Esophagus squamous epithelium (tissue), 5 donors: ENCODE measurements at regions not wholly inside any gene's neighbourhood (a gene's known extent, or its start where the extent isn't known, plus 50 kb on each side); places are given as distances from the start of the nearest gene placed in this dataset.

ENCODE experiments used
- DNase-seq: peaks from one replicate; lab custom pipeline; 2025; lab: John Stamatoyannopoulos, UW
- H3K27ac ChIP-seq, 4 donors: fragments of 200-600 bp; sonication (generic); one replicate each; pipeline ENCODE4 v1.5.1; 2016 to 2019; ENCODE audit warnings: mild to moderate bottlenecking in 1 of 4
- H3K27me3 ChIP-seq, 4 donors: fragments of 200-600 bp; sonication (generic); 1 replicate in 3 of 4; 2 replicates in 1 of 4; pipeline versions ENCODE4 v1.5.1 to v1.6.0; 2017 to 2021; ENCODE audit warnings: antibody characterized with exemption in 1 of 4
- H3K36me3 ChIP-seq, 3 donors: fragments of 200-600 bp; sonication (generic); one replicate each; pipeline ENCODE4 v1.5.1; 2016 to 2019
- H3K4me1 ChIP-seq, 3 donors: fragments of 200-600 bp; sonication (generic); one replicate each; pipeline ENCODE4 v1.5.1; 2017 to 2019
- H3K4me3 ChIP-seq, 4 donors: fragments of 200-600 bp; sonication (generic); 1 replicate in 3 of 4; 2 replicates in 1 of 4; pipeline ENCODE4 v1.5.1; 2016 to 2019; ENCODE audit warnings: mild to moderate bottlenecking in 2 of 4, moderate library complexity in 1 of 4
- H3K9me3 ChIP-seq, 3 donors: fragments of 200-600 bp; sonication (generic); one replicate each; pipeline ENCODE4 v1.5.1; 2016 to 2019
- POLR2A ChIP-seq, 4 donors: fragments of 450-650 bp; IDR thresholded peaks; one replicate each; pipeline ENCODE4 v1.6.1; 2017; ENCODE audit warnings: antibody characterized with exemption in 4 of 4, mild to moderate bottlenecking in 4 of 4, moderate library complexity in 3 of 4
- WGBS, 2 donors: methylation state at CpG; one replicate each; pipeline ENCODE4 v1.1.5; 2018; 5-methylcytosine and 5-hydroxymethylcytosine counted together
- intact Hi-C: fragments of 100-400 bp; cut with DNase I; formaldehyde crosslinking; loops from one replicate; pipeline ENCODE4 v1.15.0; 2022
- TF ChIP-seq, protein P1 (sequence below), 6 experiments: fragments of 450-650 bp in 4 of 6; fragments of 200-600 bp in 2 of 6; sonication (generic) in 2 of 6; IDR thresholded peaks; one replicate each; pipeline ENCODE4 v1.5.1; 2016 to 2019; ENCODE audit warnings: antibody characterized with exemption in 6 of 6, mild to moderate bottlenecking in 4 of 6, moderate library complexity in 4 of 6
- donor health status: DM: yes; HTN: yes; CAD: no.

DNA sequence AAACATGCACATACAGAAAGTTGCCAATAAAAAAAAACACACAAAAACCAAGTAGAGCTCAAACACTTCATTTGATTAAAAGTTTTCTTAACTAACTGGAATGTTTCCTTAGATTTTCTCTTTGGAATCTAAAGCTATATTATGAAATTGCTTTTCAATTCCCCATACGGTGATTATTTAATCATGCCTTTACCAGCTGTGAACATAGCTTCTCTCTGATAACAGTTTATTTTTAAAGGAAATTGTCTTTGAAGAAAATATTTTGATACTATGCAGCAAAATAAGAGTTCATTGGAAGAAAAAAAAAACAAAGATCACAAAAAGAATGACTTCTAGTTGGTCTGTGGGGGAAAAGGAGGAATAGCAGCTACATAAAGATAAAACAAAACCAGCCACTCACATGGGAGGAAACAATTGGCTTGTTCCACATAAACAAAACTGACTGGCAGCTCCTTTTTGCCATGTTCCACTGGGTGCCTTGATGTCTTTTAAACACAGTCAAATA is 71.4 kb downstream of the BMP4 start:
- Histone ChIP-seq H3K27ac (no peak overlapping the region), H3K9me3 (no peaks in the 10 kb centered on the region), H3K36me3 (no peaks in the 10 kb centered on the region), H3K27me3 (no peaks in the 10 kb centered on the region), H3K4me3 (no peak overlapping the region), H3K4me1 (no peaks in the 10 kb centered on the region)
- DNase-seq: no peak
- intact Hi-C loops: no loop called here
- no peak for TF ChIP-seq POLR2A (IDR thresholded peaks at IDR 0.05)
- TF ChIP-seq, protein P1, sequence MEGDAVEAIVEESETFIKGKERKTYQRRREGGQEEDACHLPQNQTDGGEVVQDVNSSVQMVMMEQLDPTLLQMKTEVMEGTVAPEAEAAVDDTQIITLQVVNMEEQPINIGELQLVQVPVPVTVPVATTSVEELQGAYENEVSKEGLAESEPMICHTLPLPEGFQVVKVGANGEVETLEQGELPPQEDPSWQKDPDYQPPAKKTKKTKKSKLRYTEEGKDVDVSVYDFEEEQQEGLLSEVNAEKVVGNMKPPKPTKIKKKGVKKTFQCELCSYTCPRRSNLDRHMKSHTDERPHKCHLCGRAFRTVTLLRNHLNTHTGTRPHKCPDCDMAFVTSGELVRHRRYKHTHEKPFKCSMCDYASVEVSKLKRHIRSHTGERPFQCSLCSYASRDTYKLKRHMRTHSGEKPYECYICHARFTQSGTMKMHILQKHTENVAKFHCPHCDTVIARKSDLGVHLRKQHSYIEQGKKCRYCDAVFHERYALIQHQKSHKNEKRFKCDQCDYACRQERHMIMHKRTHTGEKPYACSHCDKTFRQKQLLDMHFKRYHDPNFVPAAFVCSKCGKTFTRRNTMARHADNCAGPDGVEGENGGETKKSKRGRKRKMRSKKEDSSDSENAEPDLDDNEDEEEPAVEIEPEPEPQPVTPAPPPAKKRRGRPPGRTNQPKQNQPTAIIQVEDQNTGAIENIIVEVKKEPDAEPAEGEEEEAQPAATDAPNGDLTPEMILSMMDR (IDR thresholded peaks at IDR 0.05): no peak
- 66 to 82% methylated on average over 1 of the region's 1 CpG for WGBS, 2 donors

DNA sequence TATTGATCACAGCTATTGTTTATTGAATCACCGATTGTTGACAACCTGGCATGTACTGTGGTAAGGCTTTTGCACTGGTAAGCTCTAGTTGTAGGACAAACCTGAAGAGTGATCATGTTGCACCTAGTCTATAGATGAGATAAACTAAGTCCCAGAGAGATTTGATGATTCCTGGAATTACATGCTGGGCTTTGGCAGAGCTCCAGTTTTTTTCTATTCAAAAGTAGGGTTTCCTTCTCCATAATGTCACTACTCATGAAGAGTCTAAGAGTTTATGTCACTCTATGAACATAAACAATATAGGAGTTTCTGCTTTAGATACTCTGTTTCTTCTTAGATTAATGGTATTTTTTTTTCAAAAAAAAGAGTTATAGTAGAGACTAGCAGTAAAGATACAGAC is 72.0 kb downstream of the BMP4 start:
- intact Hi-C loops: no loop called here
- DNase-seq: no peak
- 94 to 95% methylated on average over 1 of the region's 1 CpG for WGBS, 2 donors
- no peaks in the 10 kb centered on the region for H3K4me1 ChIP-seq
- no peak overlapping the region for H3K27ac ChIP-seq
- H3K36me3 ChIP-seq: no peaks in the 10 kb centered on the region
- no peaks in the 10 kb centered on the region for H3K27me3 ChIP-seq
- TF ChIP-seq, protein P1 (IDR thresholded peaks at IDR 0.05): no peak
- no peak for TF ChIP-seq POLR2A (IDR thresholded peaks at IDR 0.05)
- no peaks in the 10 kb centered on the region for H3K9me3 ChIP-seq
- H3K4me3 ChIP-seq: no peak overlapping the region

DNA sequence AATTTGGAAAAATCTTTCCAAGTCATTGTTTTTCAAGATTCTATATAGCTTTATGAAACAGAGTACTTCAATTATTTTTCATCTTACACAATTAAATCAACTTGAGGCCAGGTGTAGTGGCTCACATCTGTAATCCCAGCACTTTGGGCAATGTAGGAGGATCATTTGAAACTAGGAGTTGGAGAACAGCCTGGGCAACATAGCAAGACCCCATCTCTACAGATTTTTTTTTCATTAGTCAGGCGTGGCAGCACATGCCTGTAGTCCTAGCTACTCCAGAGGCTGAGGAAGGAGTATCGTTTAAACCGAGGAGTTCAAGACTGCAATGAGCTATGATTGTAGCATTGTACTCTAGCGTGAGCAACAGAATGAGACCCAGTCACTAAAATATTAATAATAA is 72.9 kb downstream of the BMP4 start:
- no peaks in the 10 kb centered on the region for H3K36me3 ChIP-seq
- no peaks in the 10 kb centered on the region for H3K27me3 ChIP-seq
- H3K9me3 ChIP-seq: no peaks in the 10 kb centered on the region
- 80 to 90% methylated on average over 4 of the region's 4 CpGs for WGBS, 2 donors
- intact Hi-C loops: no loop called here
- no peaks in the 10 kb centered on the region for H3K4me1 ChIP-seq
- DNase-seq: no peak
- H3K27ac ChIP-seq: no peak overlapping the region
- H3K4me3 ChIP-seq: no peak overlapping the region
- TF ChIP-seq, protein P1 (IDR thresholded peaks at IDR 0.05): no peak
- TF ChIP-seq POLR2A (IDR thresholded peaks at IDR 0.05): no peak

DNA sequence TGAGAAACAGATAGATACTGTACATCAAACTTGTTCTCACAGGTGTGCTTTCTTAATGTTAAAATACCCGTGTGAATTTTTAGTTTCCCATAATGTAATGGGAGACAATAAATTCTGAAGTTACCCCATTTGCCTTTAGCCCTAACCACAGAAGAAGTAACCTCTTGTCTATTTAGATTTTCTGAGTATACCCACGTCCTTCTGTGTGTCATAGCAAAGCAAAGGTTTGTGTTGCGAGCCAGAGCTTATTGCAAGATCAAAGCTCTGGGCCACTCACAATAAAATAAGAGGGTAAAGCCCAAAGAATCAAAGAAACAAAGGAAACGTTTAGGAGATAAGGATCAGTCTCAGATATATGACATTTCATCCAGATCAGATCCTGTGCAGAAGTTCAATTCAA is 73.9 kb downstream of the BMP4 start:
- no peak for DNase-seq
- intact Hi-C loops: no loop called here
- Histone ChIP-seq H3K27ac (no peak overlapping the region), H3K4me1 (no peaks in the 10 kb centered on the region), H3K9me3 (no peaks in the 10 kb centered on the region), H3K36me3 (no peaks in the 10 kb centered on the region), H3K4me3 (no peak overlapping the region), H3K27me3 (no peaks in the 10 kb centered on the region)
- TF ChIP-seq POLR2A (IDR thresholded peaks at IDR 0.05): no peak
- TF ChIP-seq, protein P1 (IDR thresholded peaks at IDR 0.05): no peak
- 50 to 52% methylated on average over 4 of the region's 4 CpGs for WGBS, 2 donors

DNA sequence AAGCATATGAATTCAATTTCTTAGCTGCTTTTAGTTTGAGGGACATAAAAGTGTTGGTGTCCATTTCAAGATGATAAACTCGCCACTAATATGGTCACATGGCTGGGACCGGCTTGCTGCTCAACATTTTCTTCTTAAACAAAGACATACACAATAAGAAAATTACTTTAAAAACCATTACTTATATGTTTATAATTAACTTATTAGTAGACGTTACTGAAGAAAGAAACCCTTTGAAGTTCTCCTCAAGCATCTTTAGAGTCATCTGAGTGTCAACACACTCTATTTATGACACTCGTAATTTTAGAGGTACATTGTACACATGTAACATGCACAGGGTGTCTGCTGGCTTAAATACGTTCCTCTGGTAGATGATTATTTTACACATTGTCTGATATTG is 74.7 kb downstream of the BMP4 start:
- H3K4me1 ChIP-seq: no peaks in the 10 kb centered on the region
- H3K36me3 ChIP-seq: no peaks in the 10 kb centered on the region
- intact Hi-C loops: no loop called here
- H3K9me3 ChIP-seq: no peaks in the 10 kb centered on the region
- no peaks in the 10 kb centered on the region for H3K27me3 ChIP-seq
- WGBS, 2 donors: 56 to 67% methylated on average over 5 of the region's 5 CpGs
- no peak overlapping the region for H3K27ac ChIP-seq
- H3K4me3 ChIP-seq: no peak overlapping the region
- TF ChIP-seq, protein P1 (IDR thresholded peaks at IDR 0.05): no peak
- TF ChIP-seq POLR2A (IDR thresholded peaks at IDR 0.05): no peak
- DNase-seq: no peak
